Endothelial cell of umbilical vein (primary cell): ENCODE measurements at regions not wholly inside any gene's neighbourhood (a gene's known extent, or its start where the extent isn't known, plus 50 kb on each side); places are given as distances from the start of the nearest gene placed in this dataset.

Experiments used
- BruUV-seq: library from RNA; stranded (reverse); fragments of 400-500 nt; replicated peaks from 2 replicates; lab custom pipeline; 2021; lab: Mats Ljungman, UMichigan
- CTCF ChIA-PET: fragments of 300-600, 350-600 bp; sonication (Branson Sonifier 250); formaldehyde crosslinking; loops from one replicate; lab custom pipeline; 2021; ENCODE audit warnings: antibody characterized with exemption, inconsistent platforms; lab: Charles Lee
- POLR2A ChIA-PET: fragments of 300-600, 350-600 bp; sonication (Branson Sonifier 250); formaldehyde crosslinking; loops from one replicate; lab custom pipeline; 2021; ENCODE audit warnings: antibody characterized with exemption, inconsistent platforms; lab: Charles Lee
- DNase-seq: peaks from one replicate; pipeline ENCODE4 v3.0.0-alpha.2; 2011; ENCODE audit warnings: low read depth, low spot score
- FAIRE-seq: peaks from 2 replicates; lab custom pipeline; 2011; peaks lifted over from hg19 to GRCh38; lab: Jason Lieb, UNC
- H2AFZ ChIP-seq: 2 replicates; pipeline ENCODE4 v1.6.0; 2012; ENCODE audit warnings: low read depth, low read length, control low read depth, inconsistent platforms
- H3K27ac ChIP-seq: 2 replicates; pipeline ENCODE4 v1.5.1; 2011; ENCODE audit warnings: low read depth, mild to moderate bottlenecking, control low read depth, low read length, moderate library complexity; ENCODE audit not compliant: insufficient read depth
- H3K27me3 ChIP-seq, 2 experiments: 2 replicates each; pipeline versions ENCODE4 v1.6.0 to v1.6.1; 2011; ENCODE audit warnings: low read length in 2 of 2, mixed read lengths in 1 of 2; ENCODE audit not compliant: control insufficient read depth in 2 of 2, insufficient read depth in 2 of 2
- H3K36me3 ChIP-seq, 2 experiments: 2 replicates in 1 of 2; 3 replicates in 1 of 2; pipeline ENCODE4 v1.5.1; 2011; ENCODE audit warnings: low read length in 2 of 2, mild to moderate bottlenecking in 1 of 2, moderate library complexity in 1 of 2; ENCODE audit not compliant: control insufficient read depth in 2 of 2, insufficient read depth in 2 of 2; ENCODE audit errors: extremely low read depth in 1 of 2
- H3K4me1 ChIP-seq: 3 replicates; pipeline ENCODE4 v1.5.1; 2011; ENCODE audit warnings: mild to moderate bottlenecking, low read length; ENCODE audit not compliant: control insufficient read depth, insufficient read depth; ENCODE audit errors: extremely low read depth
- H3K4me2 ChIP-seq: 2 replicates; pipeline ENCODE4 v1.6.1; 2011; ENCODE audit warnings: low read length, control low read depth, mixed read lengths; ENCODE audit not compliant: insufficient read depth
- H3K4me3 ChIP-seq, 3 experiments: fragments of 200-600 bp in 1 of 3; sonication (generic), shearing (Covaris generic) in 1 of 3; replicated peaks in 1 of 3; 2 replicates each; pipeline ENCODE4 v1.5.1; 2011 to 2016; ENCODE audit warnings: control low read depth in 3 of 3, low read length in 3 of 3, mild to moderate bottlenecking in 2 of 3, inconsistent platforms in 1 of 3, low read depth in 1 of 3, moderate library complexity in 1 of 3; ENCODE audit not compliant: insufficient read depth in 1 of 3
- H3K79me2 ChIP-seq: 2 replicates; pipeline ENCODE4 v1.6.0; 2012; ENCODE audit warnings: low read length, inconsistent platforms; ENCODE audit not compliant: control insufficient read depth, insufficient read depth
- H3K9ac ChIP-seq: replicated peaks from 2 replicates; pipeline ENCODE3; 2011; ENCODE audit warnings: low read length, control low read depth; ENCODE audit not compliant: insufficient read depth; ENCODE audit errors: extremely low read depth
- H3K9me1 ChIP-seq: replicated peaks from 3 replicates; pipeline ENCODE4 v1.6.0; 2011; ENCODE audit warnings: mild to moderate bottlenecking, low read length; ENCODE audit not compliant: control insufficient read depth, insufficient read depth; ENCODE audit errors: extremely low read depth
- H3K9me3 ChIP-seq: replicated peaks from 2 replicates; pipeline ENCODE4 v1.5.1; 2012; ENCODE audit warnings: low read length, inconsistent platforms; ENCODE audit not compliant: control insufficient read depth, insufficient read depth
- H4K20me1 ChIP-seq: replicated peaks from 2 replicates; pipeline ENCODE3; 2011; ENCODE audit warnings: mild to moderate bottlenecking, low read length; ENCODE audit not compliant: control insufficient read depth, insufficient read depth; ENCODE audit errors: extremely low read depth
- EZH2 ChIP-seq: IDR thresholded peaks from 2 replicates; pipeline ENCODE4 v1.6.1; 2012; ENCODE audit warnings: borderline replicate concordance, low read depth, mild to moderate bottlenecking, moderate library complexity, low read length, inconsistent platforms; ENCODE audit not compliant: severe bottlenecking
- FOS ChIP-seq: IDR thresholded peaks from 2 replicates; pipeline ENCODE4 v1.6.1; 2011; ENCODE audit warnings: mild to moderate bottlenecking, low read length, moderate library complexity, borderline replicate concordance; ENCODE audit not compliant: insufficient read depth
- GATA2 ChIP-seq: IDR thresholded peaks from 2 replicates; pipeline ENCODE4 v1.7.0; 2011; ENCODE audit warnings: low read depth, mild to moderate bottlenecking, moderate library complexity, mixed read lengths, low read length; ENCODE audit not compliant: insufficient read length, insufficient read depth
- JUN ChIP-seq: IDR thresholded peaks from 2 replicates; pipeline ENCODE4 v1.6.1; 2011; ENCODE audit warnings: borderline replicate concordance, low read depth; ENCODE audit not compliant: insufficient read length, insufficient read depth
- MAX ChIP-seq: IDR thresholded peaks from 2 replicates; pipeline ENCODE4 v1.6.1; 2011; ENCODE audit not compliant: insufficient read depth, insufficient read length
- MYC ChIP-seq: IDR thresholded peaks from one replicate; pipeline ENCODE4 v1.6.1; 2011; ENCODE audit warnings: mild to moderate bottlenecking, low read depth, low read length
- POLR2A ChIP-seq: IDR thresholded peaks from 2 replicates; pipeline ENCODE4 v1.6.1; 2012; ENCODE audit warnings: low read depth, mild to moderate bottlenecking, control low read depth, low read length
- POLR2AphosphoS5 ChIP-seq: IDR thresholded peaks from 2 replicates; pipeline ENCODE4 v1.6.1; 2012; ENCODE audit warnings: low read depth, mild to moderate bottlenecking, control low read depth, low read length, moderate library complexity; ENCODE audit not compliant: insufficient read depth
- dilution Hi-C: fragments of 300-500 bp; cut with MboI; formaldehyde crosslinking; loops from one replicate; pipeline ENCODE4 v1.15.0; 2019; ENCODE audit warnings: low sequenced_read_pairs; ENCODE audit not compliant: extremely low pct_ligation_motif_present
- intact Hi-C: fragments of 100-400 bp; cut with micrococcal nuclease; formaldehyde crosslinking; loops from one replicate; pipeline ENCODE4 v1.10.0; 2022
- TF ChIP-seq, protein P1 (sequence below), 2 donors: IDR thresholded peaks; 1 replicate in 1 of 2; 2 replicates in 1 of 2; pipeline ENCODE4 v1.5.1; 2011; ENCODE audit warnings: low read length in 2 of 2, mild to moderate bottlenecking in 2 of 2, moderate library complexity in 2 of 2, control low read depth in 1 of 2, inconsistent platforms in 1 of 2, low read depth in 1 of 2; ENCODE audit not compliant: insufficient read depth in 1 of 2; ENCODE audit errors: extremely low read depth in 1 of 2

GRCh38 chr7:113246738-113247137 lies 128.4 kb upstream of the SMIM30 start:
- ChIA-PET POLR2A (no interaction called here), CTCF (no interaction called here)
- dilution Hi-C loops = no loop called here
- H3K27me3 ChIP-seq = no peaks in the 10 kb centered on the region
- H3K36me3 ChIP-seq = no peaks in the 10 kb centered on the region
- H3K9me1 ChIP-seq = no peaks in the 10 kb centered on the region
- no peak overlapping the region for H3K4me3 ChIP-seq
- FAIRE-seq (no peak), DNase-seq (no peak)
- no peaks in the 10 kb centered on the region for H4K20me1 ChIP-seq
- no peak overlapping the region for H3K4me2 ChIP-seq
- H3K79me2 ChIP-seq = no peaks in the 10 kb centered on the region
- H2AFZ ChIP-seq = no peak overlapping the region
- no peak overlapping the region for H3K9ac ChIP-seq
- H3K27ac ChIP-seq = no peak overlapping the region
- no TSS peak for BruUV-seq
- H3K9me3 ChIP-seq = no peaks in the 10 kb centered on the region
- no peaks in the 10 kb centered on the region for H3K4me1 ChIP-seq
- no peak for TF ChIP-seq POLR2AphosphoS5
- no peak for TF ChIP-seq MYC
- TF ChIP-seq MAX = no peak
- TF ChIP-seq, protein P1, sequence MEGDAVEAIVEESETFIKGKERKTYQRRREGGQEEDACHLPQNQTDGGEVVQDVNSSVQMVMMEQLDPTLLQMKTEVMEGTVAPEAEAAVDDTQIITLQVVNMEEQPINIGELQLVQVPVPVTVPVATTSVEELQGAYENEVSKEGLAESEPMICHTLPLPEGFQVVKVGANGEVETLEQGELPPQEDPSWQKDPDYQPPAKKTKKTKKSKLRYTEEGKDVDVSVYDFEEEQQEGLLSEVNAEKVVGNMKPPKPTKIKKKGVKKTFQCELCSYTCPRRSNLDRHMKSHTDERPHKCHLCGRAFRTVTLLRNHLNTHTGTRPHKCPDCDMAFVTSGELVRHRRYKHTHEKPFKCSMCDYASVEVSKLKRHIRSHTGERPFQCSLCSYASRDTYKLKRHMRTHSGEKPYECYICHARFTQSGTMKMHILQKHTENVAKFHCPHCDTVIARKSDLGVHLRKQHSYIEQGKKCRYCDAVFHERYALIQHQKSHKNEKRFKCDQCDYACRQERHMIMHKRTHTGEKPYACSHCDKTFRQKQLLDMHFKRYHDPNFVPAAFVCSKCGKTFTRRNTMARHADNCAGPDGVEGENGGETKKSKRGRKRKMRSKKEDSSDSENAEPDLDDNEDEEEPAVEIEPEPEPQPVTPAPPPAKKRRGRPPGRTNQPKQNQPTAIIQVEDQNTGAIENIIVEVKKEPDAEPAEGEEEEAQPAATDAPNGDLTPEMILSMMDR (IDR thresholded peaks at IDR 0.05; ENCODE audit: extremely low read depth in 1 of 2, insufficient read depth in 1 of 2, low read depth in 1 of 2, low read length in 2 of 2) = no peak
- no peak for TF ChIP-seq FOS
- no peak for TF ChIP-seq JUN
- no peak for TF ChIP-seq GATA2
- no peak for TF ChIP-seq EZH2
- TF ChIP-seq POLR2A = no peak
- intact Hi-C loops = no loop called here
